HL-60 (cell line): ENCODE measurements at regions not wholly inside any gene's neighbourhood (a gene's known extent, or its start where the extent isn't known, plus 50 kb on each side); places are given as distances from the start of the nearest gene placed in this dataset.

ENCODE experiments used
- DNase-seq, 2 experiments: peaks; one replicate each; pipeline ENCODE4 v3.0.0-alpha.2; 2010 to 2020; ENCODE audit warnings: low read depth in 1 of 2, low spot score in 1 of 2
- H3K27ac ChIP-seq: fragments of 250-450 bp; sonication (Bioruptor Pico); replicated peaks from 2 replicates; pipeline ENCODE4 v1.5.1; 2020; ENCODE audit warnings: mild to moderate bottlenecking, moderate library complexity
- H3K27me3 ChIP-seq: fragments of 250-450 bp; sonication (Bioruptor Pico); 2 replicates; pipeline ENCODE4 v1.5.1; 2021; ENCODE audit warnings: mild to moderate bottlenecking, moderate library complexity; ENCODE audit not compliant: insufficient read depth, poor library complexity, severe bottlenecking
- H3K4me3 ChIP-seq: replicated peaks from 2 replicates; pipeline ENCODE4 v1.5.1; 2011; ENCODE audit warnings: mild to moderate bottlenecking, control low read depth, low read length; ENCODE audit not compliant: insufficient read depth
- GABPA ChIP-seq: IDR thresholded peaks from 2 replicates; pipeline ENCODE4 v1.6.1; 2012; ENCODE audit warnings: low read depth
- POLR2AphosphoS5 ChIP-seq: IDR thresholded peaks from 2 replicates; pipeline ENCODE4 v1.6.1; 2012; ENCODE audit warnings: low read depth
- SPI1 ChIP-seq: IDR thresholded peaks from 2 replicates; pipeline ENCODE4 v1.6.1; 2012; ENCODE audit warnings: low read depth, mild to moderate bottlenecking, borderline replicate concordance
- TF ChIP-seq, protein P1 (sequence below): IDR thresholded peaks from 2 replicates; pipeline ENCODE4 v1.6.1; 2012; ENCODE audit warnings: low read depth; ENCODE audit not compliant: insufficient replicate concordance
- TF ChIP-seq, protein P2 (sequence below): IDR thresholded peaks from one replicate; pipeline ENCODE4 v1.5.1; 2011; ENCODE audit warnings: low read length, control low read depth, inconsistent platforms; ENCODE audit not compliant: insufficient read depth

DNA sequence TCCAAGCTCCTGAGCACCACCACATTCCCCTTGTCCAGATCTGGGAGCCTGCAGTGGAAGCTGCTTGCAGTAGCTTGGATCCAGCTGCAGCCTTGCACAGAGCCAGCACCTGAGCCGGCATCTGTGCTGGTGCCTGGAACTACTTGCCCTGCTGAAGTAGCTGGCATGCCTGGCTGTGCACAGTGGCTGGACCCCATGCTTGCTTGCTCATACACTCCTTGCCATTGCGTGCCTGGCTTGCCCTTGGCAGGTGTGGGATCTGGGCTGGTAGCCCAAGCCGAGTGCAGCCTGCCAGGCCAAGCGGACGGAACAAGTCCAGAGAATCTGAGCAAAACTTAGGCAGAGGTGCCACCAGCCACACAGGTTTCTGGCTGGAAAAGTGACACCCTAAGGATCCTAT, 759.9 kb downstream of the IPMK start:
- DNase-seq, result no peak
- no peak overlapping the region for H3K27ac ChIP-seq
- H3K4me3 ChIP-seq, result no peak overlapping the region
- H3K27me3 ChIP-seq, result no peaks in the 10 kb centered on the region
- TF ChIP-seq, protein P1, sequence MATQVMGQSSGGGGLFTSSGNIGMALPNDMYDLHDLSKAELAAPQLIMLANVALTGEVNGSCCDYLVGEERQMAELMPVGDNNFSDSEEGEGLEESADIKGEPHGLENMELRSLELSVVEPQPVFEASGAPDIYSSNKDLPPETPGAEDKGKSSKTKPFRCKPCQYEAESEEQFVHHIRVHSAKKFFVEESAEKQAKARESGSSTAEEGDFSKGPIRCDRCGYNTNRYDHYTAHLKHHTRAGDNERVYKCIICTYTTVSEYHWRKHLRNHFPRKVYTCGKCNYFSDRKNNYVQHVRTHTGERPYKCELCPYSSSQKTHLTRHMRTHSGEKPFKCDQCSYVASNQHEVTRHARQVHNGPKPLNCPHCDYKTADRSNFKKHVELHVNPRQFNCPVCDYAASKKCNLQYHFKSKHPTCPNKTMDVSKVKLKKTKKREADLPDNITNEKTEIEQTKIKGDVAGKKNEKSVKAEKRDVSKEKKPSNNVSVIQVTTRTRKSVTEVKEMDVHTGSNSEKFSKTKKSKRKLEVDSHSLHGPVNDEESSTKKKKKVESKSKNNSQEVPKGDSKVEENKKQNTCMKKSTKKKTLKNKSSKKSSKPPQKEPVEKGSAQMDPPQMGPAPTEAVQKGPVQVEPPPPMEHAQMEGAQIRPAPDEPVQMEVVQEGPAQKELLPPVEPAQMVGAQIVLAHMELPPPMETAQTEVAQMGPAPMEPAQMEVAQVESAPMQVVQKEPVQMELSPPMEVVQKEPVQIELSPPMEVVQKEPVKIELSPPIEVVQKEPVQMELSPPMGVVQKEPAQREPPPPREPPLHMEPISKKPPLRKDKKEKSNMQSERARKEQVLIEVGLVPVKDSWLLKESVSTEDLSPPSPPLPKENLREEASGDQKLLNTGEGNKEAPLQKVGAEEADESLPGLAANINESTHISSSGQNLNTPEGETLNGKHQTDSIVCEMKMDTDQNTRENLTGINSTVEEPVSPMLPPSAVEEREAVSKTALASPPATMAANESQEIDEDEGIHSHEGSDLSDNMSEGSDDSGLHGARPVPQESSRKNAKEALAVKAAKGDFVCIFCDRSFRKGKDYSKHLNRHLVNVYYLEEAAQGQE, result no peak
- no peak for TF ChIP-seq POLR2AphosphoS5
- no peak for TF ChIP-seq GABPA
- TF ChIP-seq SPI1, result no peak
- TF ChIP-seq, protein P2, sequence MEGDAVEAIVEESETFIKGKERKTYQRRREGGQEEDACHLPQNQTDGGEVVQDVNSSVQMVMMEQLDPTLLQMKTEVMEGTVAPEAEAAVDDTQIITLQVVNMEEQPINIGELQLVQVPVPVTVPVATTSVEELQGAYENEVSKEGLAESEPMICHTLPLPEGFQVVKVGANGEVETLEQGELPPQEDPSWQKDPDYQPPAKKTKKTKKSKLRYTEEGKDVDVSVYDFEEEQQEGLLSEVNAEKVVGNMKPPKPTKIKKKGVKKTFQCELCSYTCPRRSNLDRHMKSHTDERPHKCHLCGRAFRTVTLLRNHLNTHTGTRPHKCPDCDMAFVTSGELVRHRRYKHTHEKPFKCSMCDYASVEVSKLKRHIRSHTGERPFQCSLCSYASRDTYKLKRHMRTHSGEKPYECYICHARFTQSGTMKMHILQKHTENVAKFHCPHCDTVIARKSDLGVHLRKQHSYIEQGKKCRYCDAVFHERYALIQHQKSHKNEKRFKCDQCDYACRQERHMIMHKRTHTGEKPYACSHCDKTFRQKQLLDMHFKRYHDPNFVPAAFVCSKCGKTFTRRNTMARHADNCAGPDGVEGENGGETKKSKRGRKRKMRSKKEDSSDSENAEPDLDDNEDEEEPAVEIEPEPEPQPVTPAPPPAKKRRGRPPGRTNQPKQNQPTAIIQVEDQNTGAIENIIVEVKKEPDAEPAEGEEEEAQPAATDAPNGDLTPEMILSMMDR, result no peak

DNA sequence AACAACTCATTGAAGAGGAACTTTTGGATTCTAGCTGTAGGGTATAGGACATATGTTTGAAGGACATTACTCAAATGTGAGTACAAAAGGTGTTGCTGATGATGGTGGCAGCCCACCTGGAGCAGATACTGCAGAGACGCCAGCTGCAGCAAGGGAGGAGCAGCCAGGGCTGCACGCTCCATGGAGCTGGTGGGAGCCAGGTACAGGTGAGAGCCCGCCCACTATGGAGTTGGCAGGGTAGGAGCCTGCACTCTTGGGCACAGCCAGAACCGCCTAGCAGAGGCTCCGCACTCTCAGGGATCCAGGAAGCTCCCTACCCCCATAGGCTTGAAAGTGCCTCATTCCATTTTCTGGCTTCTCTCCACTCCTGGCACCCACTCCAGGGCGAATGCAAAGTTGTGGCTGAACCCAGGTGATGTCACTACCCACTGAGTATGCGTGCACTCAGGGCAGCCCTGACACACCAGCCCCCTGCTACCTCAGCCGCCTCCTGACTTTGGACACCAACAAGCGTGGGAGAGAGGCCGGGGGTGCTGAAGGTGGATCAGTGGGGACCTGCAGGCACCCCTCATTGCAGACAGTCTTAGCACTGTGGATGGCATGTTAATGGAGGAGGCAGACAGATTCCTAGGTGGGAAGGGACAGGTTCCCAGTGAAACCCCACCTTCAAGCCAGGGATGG, 761.1 kb downstream of the IPMK start:
- Histone ChIP-seq H3K27ac (no peak overlapping the region), H3K27me3 (no peaks in the 10 kb centered on the region), H3K4me3 (no peak overlapping the region)
- TF ChIP-seq POLR2AphosphoS5, result no peak
- TF ChIP-seq SPI1, result no peak
- no peak for TF ChIP-seq GABPA
- no peak for DNase-seq

DNA sequence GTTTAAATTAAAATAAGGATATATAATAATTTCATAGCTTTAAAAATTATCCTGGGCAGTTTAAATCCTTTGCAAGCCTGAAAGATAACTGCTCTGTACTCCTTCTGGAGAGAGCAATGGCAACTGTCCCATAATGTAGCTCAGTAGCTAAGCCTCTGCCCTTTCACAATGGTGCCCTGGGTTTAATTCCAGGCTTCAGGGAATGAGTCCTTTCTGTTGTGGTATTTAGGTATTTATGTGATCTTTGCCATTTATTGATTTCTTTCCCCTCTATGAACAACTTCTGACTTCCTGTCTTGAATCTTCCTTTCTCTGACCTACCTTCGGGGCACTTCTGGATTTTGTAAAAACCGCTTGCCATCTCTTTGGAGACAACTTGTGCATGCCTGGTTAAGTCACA, 773.2 kb downstream of the IPMK start:
- no peak for DNase-seq
- no peak for TF ChIP-seq SPI1
- TF ChIP-seq GABPA, result no peak
- TF ChIP-seq, protein P1, result no peak
- TF ChIP-seq, protein P2, result no peak
- no peak for TF ChIP-seq POLR2AphosphoS5
- Histone ChIP-seq H3K27me3 (no peaks in the 10 kb centered on the region), H3K4me3 (no peak overlapping the region), H3K27ac (no peak overlapping the region)

DNA sequence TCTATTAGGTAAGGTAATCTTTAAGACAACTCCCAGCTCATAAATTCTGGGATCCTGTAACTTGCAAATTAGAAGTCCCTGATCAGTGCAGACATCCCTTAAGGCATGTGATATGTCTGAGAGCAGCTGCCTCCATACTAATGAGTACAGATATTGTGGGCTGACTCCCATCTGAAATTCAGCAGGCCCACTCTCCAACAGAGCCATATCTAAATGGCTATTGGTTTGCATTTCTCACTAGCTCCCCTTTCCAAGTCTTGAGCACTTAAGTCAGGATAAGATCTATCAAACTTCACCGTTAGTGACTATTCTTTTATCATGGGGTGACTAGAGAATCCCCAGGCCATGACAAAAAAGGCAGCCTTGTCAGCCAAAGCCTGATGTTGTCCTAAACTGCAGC, 785.4 kb downstream of the IPMK start:
- TF ChIP-seq, protein P1, result no peak
- Histone ChIP-seq H3K27ac (no peak overlapping the region), H3K4me3 (no peak overlapping the region), H3K27me3 (no peaks in the 10 kb centered on the region)
- no peak for DNase-seq
